Liver (tissue), 8 donors: ENCODE measurements at regions not wholly inside any gene's neighbourhood (a gene's known extent, or its start where the extent isn't known, plus 50 kb on each side); places are given as distances from the start of the nearest gene placed in this dataset.

Experiments
- DNase-seq: peaks from one replicate; pipeline ENCODE4 v3.0.0-alpha.2; 2017; ENCODE audit warnings: low spot score
- H3K27ac ChIP-seq, 2 donors: one replicate each; pipeline ENCODE4 v1.7.0; 2013; ENCODE audit warnings: inconsistent platforms in 2 of 2, low read length in 2 of 2, control low read depth in 1 of 2, low read depth in 1 of 2, mild to moderate bottlenecking in 1 of 2
- H3K27me3 ChIP-seq, 4 donors: one replicate each; pipeline versions ENCODE4 v1.6.1 to v1.7.0; 2013; ENCODE audit warnings: low read length in 3 of 4, inconsistent platforms in 1 of 4, mild to moderate bottlenecking in 1 of 4, moderate library complexity in 1 of 4; ENCODE audit not compliant: control insufficient read depth in 4 of 4, insufficient read depth in 4 of 4
- H3K36me3 ChIP-seq, 4 donors: one replicate each; pipeline versions ENCODE4 v1.6.1 to v1.7.0; 2013; ENCODE audit warnings: low read length in 3 of 4, mild to moderate bottlenecking in 3 of 4, low read depth in 1 of 4, moderate library complexity in 1 of 4; ENCODE audit not compliant: control insufficient read depth in 4 of 4, insufficient read depth in 3 of 4
- H3K4me1 ChIP-seq, 4 donors: one replicate each; pipeline versions ENCODE4 v1.6.1 to v1.7.0; 2013; ENCODE audit warnings: low read length in 3 of 4, mild to moderate bottlenecking in 3 of 4, moderate library complexity in 1 of 4; ENCODE audit not compliant: control insufficient read depth in 4 of 4, insufficient read depth in 4 of 4
- H3K4me3 ChIP-seq, 3 donors: one replicate each; pipeline versions ENCODE4 v1.6.1 to v1.7.0; 2013; ENCODE audit warnings: low read length in 3 of 3, control low read depth in 1 of 3, low read depth in 1 of 3, mild to moderate bottlenecking in 1 of 3
- H3K9ac ChIP-seq, 2 donors: one replicate each; pipeline ENCODE4 v1.7.0; 2013; ENCODE audit warnings: low read length in 2 of 2, mild to moderate bottlenecking in 2 of 2, moderate library complexity in 2 of 2, control low read depth in 1 of 2, low read depth in 1 of 2
- H3K9me3 ChIP-seq, 4 donors: one replicate each; pipeline versions ENCODE4 v1.6.1 to v1.7.0; 2013; ENCODE audit warnings: low read length in 3 of 4; ENCODE audit not compliant: control insufficient read depth in 4 of 4
- ATF3 ChIP-seq: IDR thresholded peaks from 2 replicates; pipeline ENCODE4 v1.6.1; 2016; ENCODE audit warnings: antibody characterized with exemption
- EGR1 ChIP-seq, 2 donors: IDR thresholded peaks; 2 replicates each; pipeline ENCODE4 v1.6.1; 2016 to 2018; ENCODE audit warnings: antibody characterized with exemption in 2 of 2, low read depth in 2 of 2
- FOXA1 ChIP-seq: IDR thresholded peaks from 2 replicates; pipeline ENCODE4 v1.6.1; 2016; ENCODE audit warnings: antibody characterized with exemption
- FOXA2 ChIP-seq: IDR thresholded peaks from 2 replicates; pipeline ENCODE4 v1.6.1; 2016; ENCODE audit warnings: antibody characterized with exemption
- GABPA ChIP-seq, 2 donors: IDR thresholded peaks in 1 of 2; conservative IDR thresholded peaks in 1 of 2; 2 replicates each; pipeline ENCODE4 v1.6.1; 2016; ENCODE audit warnings: antibody characterized with exemption in 2 of 2, mild to moderate bottlenecking in 1 of 2, moderate library complexity in 1 of 2
- HNF4A ChIP-seq, 2 donors: conservative IDR thresholded peaks; 2 replicates each; pipeline ENCODE4 v1.6.1; 2016; ENCODE audit warnings: antibody characterized with exemption in 2 of 2, mild to moderate bottlenecking in 2 of 2
- HNF4G ChIP-seq: IDR thresholded peaks from 2 replicates; pipeline ENCODE4 v1.6.1; 2016; ENCODE audit warnings: antibody characterized with exemption
- JUND ChIP-seq, 2 donors: IDR thresholded peaks; 2 replicates each; pipeline ENCODE4 v1.6.1; 2016; ENCODE audit warnings: antibody characterized with exemption in 2 of 2
- MAX ChIP-seq: IDR thresholded peaks from 2 replicates; pipeline ENCODE4 v1.6.1; 2016; ENCODE audit warnings: antibody characterized with exemption
- NR2F2 ChIP-seq: IDR thresholded peaks from 2 replicates; pipeline ENCODE4 v1.6.1; 2016; ENCODE audit warnings: antibody characterized with exemption
- RAD21 ChIP-seq, 2 donors: IDR thresholded peaks; 2 replicates each; pipeline ENCODE4 v1.6.1; 2016; ENCODE audit warnings: antibody characterized with exemption in 2 of 2, mild to moderate bottlenecking in 2 of 2
- RXRA ChIP-seq, 2 donors: IDR thresholded peaks; 2 replicates each; pipeline ENCODE4 v1.6.1; 2017 to 2018; ENCODE audit warnings: antibody characterized with exemption in 2 of 2, mild to moderate bottlenecking in 1 of 2
- SP1 ChIP-seq: IDR thresholded peaks from 2 replicates; pipeline ENCODE4 v1.6.1; 2018; ENCODE audit warnings: antibody characterized with exemption, mild to moderate bottlenecking
- TAF1 ChIP-seq: conservative IDR thresholded peaks from 2 replicates; pipeline ENCODE4 v1.6.1; 2016; ENCODE audit warnings: antibody characterized with exemption, mild to moderate bottlenecking
- YY1 ChIP-seq: IDR thresholded peaks from 2 replicates; pipeline ENCODE4 v1.6.1; 2016; ENCODE audit warnings: antibody characterized with exemption, mild to moderate bottlenecking
- WGBS: extraction: QIAGEN DNeasy Blood & Tissue Kit; methylation state at CpG from one replicate; pipeline ENCODE4 v1.1.7; 2013; 5-methylcytosine and 5-hydroxymethylcytosine counted together
- TF ChIP-seq, protein P1 (sequence below): fragments of 150-350 bp; IDR thresholded peaks from 2 replicates; pipeline ENCODE4 v1.5.1; 2017; ENCODE audit warnings: improper control_type of control experiment, low read depth, low read length; ENCODE audit not compliant: missing input control
- TF ChIP-seq, protein P2 (sequence below): IDR thresholded peaks from 2 replicates; pipeline ENCODE4 v1.6.1; 2016; ENCODE audit warnings: antibody characterized with exemption
- TF ChIP-seq, protein P3 (sequence below): IDR thresholded peaks from 2 replicates; pipeline ENCODE4 v1.6.1; 2016; ENCODE audit warnings: antibody characterized with exemption, mild to moderate bottlenecking
- donor health status: healthy.
- donor health status: healthy.
- donor health status: healthy.
- donor health status: healthy.
- donor health status: healthy.

GRCh38 chr20:39699166-39699725 lies 737.1 kb downstream of the DHX35 start:
- WGBS: 76% methylated on average over 2 of the region's 2 CpGs
- TF ChIP-seq JUND (IDR thresholded peaks at IDR 0.05) (no peak), HNF4A (conservative IDR thresholded peaks at IDR 0.05) (no peak), FOXA1 (no peak), FOXA2 (no peak), HNF4G (no peak), EGR1 (IDR thresholded peaks at IDR 0.05; ENCODE audit: low read depth in 2 of 2) (no peak), SP1 (no peak), GABPA (IDR thresholded peaks at IDR 0.05 in 1 of 2, conservative IDR thresholded peaks at IDR 0.05 in 1 of 2) (no peak), NR2F2 (no peak), RXRA (IDR thresholded peaks at IDR 0.05) (no peak), RAD21 (IDR thresholded peaks at IDR 0.05) (no peak), MAX (no peak), ATF3 (no peak), TAF1 (no peak), YY1 (no peak)
- TF ChIP-seq, protein P1, sequence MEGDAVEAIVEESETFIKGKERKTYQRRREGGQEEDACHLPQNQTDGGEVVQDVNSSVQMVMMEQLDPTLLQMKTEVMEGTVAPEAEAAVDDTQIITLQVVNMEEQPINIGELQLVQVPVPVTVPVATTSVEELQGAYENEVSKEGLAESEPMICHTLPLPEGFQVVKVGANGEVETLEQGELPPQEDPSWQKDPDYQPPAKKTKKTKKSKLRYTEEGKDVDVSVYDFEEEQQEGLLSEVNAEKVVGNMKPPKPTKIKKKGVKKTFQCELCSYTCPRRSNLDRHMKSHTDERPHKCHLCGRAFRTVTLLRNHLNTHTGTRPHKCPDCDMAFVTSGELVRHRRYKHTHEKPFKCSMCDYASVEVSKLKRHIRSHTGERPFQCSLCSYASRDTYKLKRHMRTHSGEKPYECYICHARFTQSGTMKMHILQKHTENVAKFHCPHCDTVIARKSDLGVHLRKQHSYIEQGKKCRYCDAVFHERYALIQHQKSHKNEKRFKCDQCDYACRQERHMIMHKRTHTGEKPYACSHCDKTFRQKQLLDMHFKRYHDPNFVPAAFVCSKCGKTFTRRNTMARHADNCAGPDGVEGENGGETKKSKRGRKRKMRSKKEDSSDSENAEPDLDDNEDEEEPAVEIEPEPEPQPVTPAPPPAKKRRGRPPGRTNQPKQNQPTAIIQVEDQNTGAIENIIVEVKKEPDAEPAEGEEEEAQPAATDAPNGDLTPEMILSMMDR: no peak
- TF ChIP-seq, protein P2, sequence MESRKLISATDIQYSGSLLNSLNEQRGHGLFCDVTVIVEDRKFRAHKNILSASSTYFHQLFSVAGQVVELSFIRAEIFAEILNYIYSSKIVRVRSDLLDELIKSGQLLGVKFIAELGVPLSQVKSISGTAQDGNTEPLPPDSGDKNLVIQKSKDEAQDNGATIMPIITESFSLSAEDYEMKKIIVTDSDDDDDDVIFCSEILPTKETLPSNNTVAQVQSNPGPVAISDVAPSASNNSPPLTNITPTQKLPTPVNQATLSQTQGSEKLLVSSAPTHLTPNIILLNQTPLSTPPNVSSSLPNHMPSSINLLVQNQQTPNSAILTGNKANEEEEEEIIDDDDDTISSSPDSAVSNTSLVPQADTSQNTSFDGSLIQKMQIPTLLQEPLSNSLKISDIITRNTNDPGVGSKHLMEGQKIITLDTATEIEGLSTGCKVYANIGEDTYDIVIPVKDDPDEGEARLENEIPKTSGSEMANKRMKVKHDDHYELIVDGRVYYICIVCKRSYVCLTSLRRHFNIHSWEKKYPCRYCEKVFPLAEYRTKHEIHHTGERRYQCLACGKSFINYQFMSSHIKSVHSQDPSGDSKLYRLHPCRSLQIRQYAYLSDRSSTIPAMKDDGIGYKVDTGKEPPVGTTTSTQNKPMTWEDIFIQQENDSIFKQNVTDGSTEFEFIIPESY: no peak
- TF ChIP-seq, protein P3, sequence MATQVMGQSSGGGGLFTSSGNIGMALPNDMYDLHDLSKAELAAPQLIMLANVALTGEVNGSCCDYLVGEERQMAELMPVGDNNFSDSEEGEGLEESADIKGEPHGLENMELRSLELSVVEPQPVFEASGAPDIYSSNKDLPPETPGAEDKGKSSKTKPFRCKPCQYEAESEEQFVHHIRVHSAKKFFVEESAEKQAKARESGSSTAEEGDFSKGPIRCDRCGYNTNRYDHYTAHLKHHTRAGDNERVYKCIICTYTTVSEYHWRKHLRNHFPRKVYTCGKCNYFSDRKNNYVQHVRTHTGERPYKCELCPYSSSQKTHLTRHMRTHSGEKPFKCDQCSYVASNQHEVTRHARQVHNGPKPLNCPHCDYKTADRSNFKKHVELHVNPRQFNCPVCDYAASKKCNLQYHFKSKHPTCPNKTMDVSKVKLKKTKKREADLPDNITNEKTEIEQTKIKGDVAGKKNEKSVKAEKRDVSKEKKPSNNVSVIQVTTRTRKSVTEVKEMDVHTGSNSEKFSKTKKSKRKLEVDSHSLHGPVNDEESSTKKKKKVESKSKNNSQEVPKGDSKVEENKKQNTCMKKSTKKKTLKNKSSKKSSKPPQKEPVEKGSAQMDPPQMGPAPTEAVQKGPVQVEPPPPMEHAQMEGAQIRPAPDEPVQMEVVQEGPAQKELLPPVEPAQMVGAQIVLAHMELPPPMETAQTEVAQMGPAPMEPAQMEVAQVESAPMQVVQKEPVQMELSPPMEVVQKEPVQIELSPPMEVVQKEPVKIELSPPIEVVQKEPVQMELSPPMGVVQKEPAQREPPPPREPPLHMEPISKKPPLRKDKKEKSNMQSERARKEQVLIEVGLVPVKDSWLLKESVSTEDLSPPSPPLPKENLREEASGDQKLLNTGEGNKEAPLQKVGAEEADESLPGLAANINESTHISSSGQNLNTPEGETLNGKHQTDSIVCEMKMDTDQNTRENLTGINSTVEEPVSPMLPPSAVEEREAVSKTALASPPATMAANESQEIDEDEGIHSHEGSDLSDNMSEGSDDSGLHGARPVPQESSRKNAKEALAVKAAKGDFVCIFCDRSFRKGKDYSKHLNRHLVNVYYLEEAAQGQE: no peak

More at GRCh38 chr20:39699166-39699725, 737.1 kb downstream of the DHX35 start:
- no peaks in the 10 kb centered on the region for H3K4me1 ChIP-seq
- no peaks in the 10 kb centered on the region for H3K27me3 ChIP-seq
- H3K27ac ChIP-seq: no peak overlapping the region
- no peak overlapping the region for H3K4me3 ChIP-seq
- no peaks in the 10 kb centered on the region for H3K36me3 ChIP-seq
- no peaks in the 10 kb centered on the region for H3K9me3 ChIP-seq
- no peak overlapping the region for H3K9ac ChIP-seq
- no peak for DNase-seq
